H1 (cell line): ENCODE measurements at regions not wholly inside any gene's neighbourhood (a gene's known extent, or its start where the extent isn't known, plus 50 kb on each side); places are given as distances from the start of the nearest gene placed in this dataset.

Source experiments
- CTCF ChIA-PET: fragments of 300-600 bp; sonication (Branson Sonifier 250); formaldehyde crosslinking; loops from one replicate; lab custom pipeline; 2021; ENCODE audit not compliant: partially characterized antibody; lab: Charles Lee
- POLR2A ChIA-PET: fragments of 300-600 bp; sonication (Branson Sonifier 250); formaldehyde crosslinking; loops from one replicate; lab custom pipeline; 2021; ENCODE audit warnings: inconsistent platforms; ENCODE audit not compliant: partially characterized antibody; lab: Charles Lee
- DNase-seq, 2 experiments: peaks; one replicate each; pipeline versions ENCODE4 v3.0.0 to v3.0.0-alpha.2; 2010 to 2022; ENCODE audit warnings: low spot score in 2 of 2, low read depth in 1 of 2, mixed read lengths in 1 of 2
- FAIRE-seq: peaks from 2 replicates; lab custom pipeline; 2011; peaks lifted over from hg19 to GRCh38; lab: Jason Lieb, UNC
- H2AFZ ChIP-seq: 2 replicates; pipeline ENCODE4 v1.8.1; 2012; ENCODE audit warnings: low read length, inconsistent platforms
- H2AK5ac ChIP-seq: 2 replicates; pipeline ENCODE4 v1.6.1; 2013; ENCODE audit warnings: low read depth, low read length
- H2BK120ac ChIP-seq: replicated peaks from 2 replicates; pipeline ENCODE3; 2013; ENCODE audit warnings: low read depth, low read length, inconsistent platforms
- H2BK12ac ChIP-seq: 2 replicates; pipeline ENCODE4 v1.6.1; 2013; ENCODE audit warnings: low read depth, low read length
- H2BK15ac ChIP-seq: 2 replicates; pipeline ENCODE4 v1.6.1; 2013; ENCODE audit warnings: low read length
- H2BK20ac ChIP-seq: 2 replicates; pipeline ENCODE4 v1.6.1; 2013; ENCODE audit warnings: low read length
- H2BK5ac ChIP-seq: 2 replicates; pipeline ENCODE4 v1.6.1; 2013; ENCODE audit warnings: low read depth, low read length
- H3K14ac ChIP-seq: 2 replicates; pipeline ENCODE4 v1.6.1; 2013; ENCODE audit warnings: inconsistent platforms; ENCODE audit not compliant: insufficient read length
- H3K18ac ChIP-seq: 2 replicates; pipeline ENCODE4 v1.6.1; 2013; ENCODE audit warnings: low read length; ENCODE audit errors: extremely low read depth
- H3K23ac ChIP-seq: 2 replicates; pipeline ENCODE4 v1.6.1; 2013; ENCODE audit warnings: inconsistent platforms; ENCODE audit not compliant: insufficient read length
- H3K23me2 ChIP-seq: 2 replicates; pipeline ENCODE4 v1.6.1; 2013; ENCODE audit warnings: low read depth, low read length
- H3K27ac ChIP-seq: 2 replicates; pipeline ENCODE4 v1.6.1; 2011; ENCODE audit warnings: low read depth, low read length, inconsistent platforms
- H3K27me3 ChIP-seq, 4 experiments: replicated peaks in 1 of 4; 1 replicate in 1 of 4; 2 replicates in 3 of 4; pipeline versions ENCODE4 v1.6.1 to v1.8.1; 2011 to 2013; ENCODE audit warnings: low read length in 3 of 4, mild to moderate bottlenecking in 3 of 4, inconsistent platforms in 2 of 4, mixed read lengths in 2 of 4, moderate library complexity in 1 of 4; ENCODE audit not compliant: control insufficient read depth in 3 of 4, insufficient read depth in 3 of 4; ENCODE audit errors: extremely low read depth in 1 of 4
- H3K36me3 ChIP-seq, 4 experiments: 2 replicates each; pipeline versions ENCODE4 v1.6.1 to v1.8.1; 2011 to 2013; ENCODE audit warnings: mild to moderate bottlenecking in 4 of 4, low read length in 3 of 4, moderate library complexity in 2 of 4, control low read depth in 1 of 4, inconsistent platforms in 1 of 4; ENCODE audit not compliant: insufficient read depth in 4 of 4, control insufficient read depth in 2 of 4
- H3K4ac ChIP-seq: replicated peaks from 2 replicates; pipeline ENCODE3; 2013; ENCODE audit warnings: low read length, low read depth, mixed read lengths, inconsistent platforms; ENCODE audit not compliant: insufficient read length
- H3K4me1 ChIP-seq, 4 experiments: replicated peaks in 1 of 4; 1 replicate in 1 of 4; 2 replicates in 3 of 4; pipeline versions ENCODE4 v1.6.1 to v1.8.1; 2011 to 2013; ENCODE audit warnings: low read length in 3 of 4, inconsistent platforms in 2 of 4, mixed read lengths in 1 of 4; ENCODE audit not compliant: insufficient read depth in 4 of 4, control insufficient read depth in 3 of 4
- H3K4me2 ChIP-seq, 2 experiments: 2 replicates each; pipeline versions ENCODE4 v1.6.1 to v1.8.1; 2011 to 2013; ENCODE audit warnings: low read depth in 2 of 2, low read length in 2 of 2, control low read depth in 1 of 2, inconsistent platforms in 1 of 2, mild to moderate bottlenecking in 1 of 2; ENCODE audit not compliant: insufficient read depth in 1 of 2
- H3K4me3 ChIP-seq, 4 experiments: fragments of 200-600, 300-600 bp in 1 of 4; sonication (generic), shearing (Covaris generic), sonication (Bioruptor Twin) in 1 of 4; 2 replicates each; pipeline versions ENCODE4 v1.5.1 to v1.8.1; 2011 to 2016; ENCODE audit warnings: low read length in 4 of 4, low read depth in 3 of 4, control low read depth in 2 of 4, inconsistent platforms in 2 of 4, mild to moderate bottlenecking in 2 of 4, mixed read lengths in 1 of 4, moderate library complexity in 1 of 4; ENCODE audit not compliant: insufficient read depth in 2 of 4; ENCODE audit errors: extremely low read depth in 1 of 4
- H3K56ac ChIP-seq: replicated peaks from 2 replicates; pipeline ENCODE3; 2013; ENCODE audit warnings: low read depth, mild to moderate bottlenecking, mixed read lengths, low read length, inconsistent platforms; ENCODE audit not compliant: insufficient read length
- H3K79me1 ChIP-seq: 2 replicates; pipeline ENCODE4 v1.6.1; 2013; ENCODE audit warnings: low read depth, low read length, control low read depth
- H3K79me2 ChIP-seq, 2 experiments: 2 replicates each; pipeline versions ENCODE4 v1.6.1 to v1.8.1; 2012 to 2013; ENCODE audit warnings: low read length in 2 of 2, mild to moderate bottlenecking in 2 of 2, inconsistent platforms in 1 of 2; ENCODE audit not compliant: insufficient read depth in 2 of 2, control insufficient read depth in 1 of 2
- H3K9ac ChIP-seq, 4 experiments: replicated peaks in 1 of 4; 1 replicate in 1 of 4; 2 replicates in 3 of 4; pipeline versions ENCODE4 v1.6.1 to v1.8.1; 2011 to 2013; ENCODE audit warnings: low read depth in 3 of 4, low read length in 3 of 4, control low read depth in 2 of 4, mild to moderate bottlenecking in 2 of 4, moderate library complexity in 2 of 4, inconsistent platforms in 1 of 4; ENCODE audit errors: extremely low read depth in 1 of 4
- H3K9me3 ChIP-seq, 2 experiments: 2 replicates each; pipeline versions ENCODE4 v1.6.1 to v1.8.1; 2012 to 2013; ENCODE audit warnings: mild to moderate bottlenecking in 2 of 2, moderate library complexity in 2 of 2, control low read depth in 1 of 2, inconsistent platforms in 1 of 2, low read depth in 1 of 2, low read length in 1 of 2, mixed read lengths in 1 of 2; ENCODE audit not compliant: insufficient read depth in 2 of 2
- H4K20me1 ChIP-seq, 2 experiments: replicated peaks in 1 of 2; 2 replicates each; pipeline versions ENCODE3 to v1.8.1; 2011 to 2013; ENCODE audit warnings: inconsistent platforms in 2 of 2, low read length in 2 of 2, mild to moderate bottlenecking in 1 of 2; ENCODE audit not compliant: insufficient read depth in 2 of 2, control insufficient read depth in 1 of 2
- H4K5ac ChIP-seq: 2 replicates; pipeline ENCODE4 v1.6.1; 2013; ENCODE audit warnings: low read length, low read depth, mixed read lengths, inconsistent platforms; ENCODE audit not compliant: insufficient read length
- H4K8ac ChIP-seq: 2 replicates; pipeline ENCODE4 v1.8.0; 2013; ENCODE audit warnings: mild to moderate bottlenecking, moderate library complexity, low read length, inconsistent platforms; ENCODE audit not compliant: insufficient read depth; ENCODE audit errors: extremely low read depth
- H4K91ac ChIP-seq: replicated peaks from 2 replicates; pipeline ENCODE3; 2013; ENCODE audit warnings: low read length, mixed read lengths, inconsistent platforms; ENCODE audit not compliant: insufficient read length
- ASH2L ChIP-seq: fragments of 200-600, 300-600 bp; sonication (generic); IDR thresholded peaks from one replicate; pipeline ENCODE4 v1.7.1; 2017; ENCODE audit warnings: low read length
- BRCA1 ChIP-seq: IDR thresholded peaks from 2 replicates; pipeline ENCODE4 v1.6.1; 2012; ENCODE audit warnings: low read depth, low read length, improper control_type of control experiment
- CBX8 ChIP-seq: fragments of 300-800, 300-1000 bp; sonication (generic); IDR thresholded peaks from 2 replicates; pipeline ENCODE4 v1.7.1; 2016; ENCODE audit warnings: low read depth, low read length, borderline replicate concordance
- CHD1 ChIP-seq: IDR thresholded peaks from 2 replicates; pipeline ENCODE4 v1.6.1; 2012; ENCODE audit warnings: low read depth, low read length, improper control_type of control experiment
- EP300 ChIP-seq, 2 experiments: IDR thresholded peaks; 1 replicate in 1 of 2; 2 replicates in 1 of 2; pipeline ENCODE4 v1.6.1; 2011 to 2012; ENCODE audit warnings: low read depth in 2 of 2, low read length in 2 of 2, mild to moderate bottlenecking in 2 of 2, borderline replicate concordance in 1 of 2, inconsistent platforms in 1 of 2, moderate library complexity in 1 of 2
- GTF2F1 ChIP-seq: IDR thresholded peaks from 2 replicates; pipeline ENCODE4 v1.6.1; 2012; ENCODE audit warnings: low read depth, low read length, improper control_type of control experiment, borderline replicate concordance
- KDM5A ChIP-seq: fragments of 200-600 bp; IDR thresholded peaks from 2 replicates; pipeline ENCODE4 v1.7.1; 2012; ENCODE audit warnings: mild to moderate bottlenecking, low read length, inconsistent platforms, mixed read lengths
- MAFK ChIP-seq: IDR thresholded peaks from 2 replicates; pipeline ENCODE4 v1.6.1; 2012; ENCODE audit warnings: low read depth, mild to moderate bottlenecking, improper control_type of control experiment, low read length
- PHF8 ChIP-seq: fragments of 200-600 bp; sonication (generic); conservative IDR thresholded peaks from 2 replicates; pipeline ENCODE4 v1.7.1; 2012; ENCODE audit warnings: low read depth, mild to moderate bottlenecking, inconsistent platforms, low read length, moderate library complexity
- POLR2A ChIP-seq, 2 experiments: IDR thresholded peaks; 1 replicate in 1 of 2; 2 replicates in 1 of 2; pipeline ENCODE4 v1.6.1; 2011; ENCODE audit warnings: low read depth in 2 of 2, low read length in 2 of 2, mild to moderate bottlenecking in 2 of 2; ENCODE audit errors: control extremely low read depth in 1 of 2
- POLR2AphosphoS5 ChIP-seq: IDR thresholded peaks from 2 replicates; pipeline ENCODE4 v1.6.1; 2011; ENCODE audit warnings: low read depth, low read length
- POU5F1 ChIP-seq: IDR thresholded peaks from 2 replicates; pipeline ENCODE4 v1.6.1; 2011; ENCODE audit warnings: low read depth, mild to moderate bottlenecking, low read length, moderate library complexity
- RBBP5 ChIP-seq: IDR thresholded peaks from 2 replicates; pipeline ENCODE4 v1.7.1; 2012; ENCODE audit warnings: low read depth, mild to moderate bottlenecking, inconsistent platforms, low read length, moderate library complexity, borderline replicate concordance
- SAP30 ChIP-seq: fragments of 300-600 bp; sonication (generic); IDR thresholded peaks from 2 replicates; pipeline ENCODE4 v1.7.1; 2012; ENCODE audit warnings: low read length, moderate library complexity, mild to moderate bottlenecking, inconsistent platforms; ENCODE audit not compliant: insufficient read depth, insufficient replicate concordance
- WGBS, 2 experiments: shearing (Covaris generic) in 1 of 2; methylation state at CpG; one replicate each; pipeline versions ENCODE4 v1.1.6 to v1.1.7; 2013 to 2015; ENCODE audit warnings: low lambda C conversion rate in 2 of 2, mixed read lengths in 2 of 2, inconsistent platforms in 1 of 2, low coverage in 1 of 2, missing lambda C conversion rate in 1 of 2; ENCODE audit not compliant: insufficient replicate concordance in 2 of 2, insufficient coverage in 1 of 2, insufficient read length in 1 of 2; ENCODE audit errors: extremely low coverage in 1 of 2, missing lambda C conversion rate in 1 of 2; 5-methylcytosine and 5-hydroxymethylcytosine counted together

GRCh38 chr6:21455071-21455470 is 138.5 kb upstream of the SOX4 start:
- H3K36me3 ChIP-seq, result no peaks in the 10 kb centered on the region
- ChIA-PET CTCF (no interaction called here), POLR2A (no interaction called here)
- no peak for FAIRE-seq
- H3K9me3 ChIP-seq, result no peaks in the 10 kb centered on the region
- H3K23me2 ChIP-seq, result no peaks in the 10 kb centered on the region
- DNase-seq, result no peak
- no peak overlapping the region for H3K14ac ChIP-seq
- no peak overlapping the region for H2BK120ac ChIP-seq
- no peaks in the 10 kb centered on the region for H3K27me3 ChIP-seq
- H2BK5ac ChIP-seq, result no peak overlapping the region
- no peak overlapping the region for H2BK15ac ChIP-seq
- H2BK12ac ChIP-seq, result no peak overlapping the region
- H2BK20ac ChIP-seq, result no peak overlapping the region
- H3K4me3 ChIP-seq, result no peak overlapping the region
- no peak overlapping the region for H4K5ac ChIP-seq
- H3K79me2 ChIP-seq, result no peaks in the 10 kb centered on the region
- H3K9ac ChIP-seq, result no peak overlapping the region
- no peak overlapping the region for H3K56ac ChIP-seq
- no peak overlapping the region for H4K8ac ChIP-seq
- no peak overlapping the region for H3K27ac ChIP-seq
- H4K91ac ChIP-seq, result no peak overlapping the region
- no peak overlapping the region for H2AFZ ChIP-seq
- H3K18ac ChIP-seq, result no peak overlapping the region
- no peaks in the 10 kb centered on the region for H4K20me1 ChIP-seq
- no peak overlapping the region for H3K4me2 ChIP-seq
- H3K23ac ChIP-seq, result no peak overlapping the region
- WGBS, 2 experiments, result 88% methylated on average over 6 of the region's 6 CpGs; no CpG with 5 or more reads in 1 of the 2 experiments
- H3K4ac ChIP-seq, result no peak overlapping the region
- H3K4me1 ChIP-seq, result no peaks in the 10 kb centered on the region
- H2AK5ac ChIP-seq, result no peak overlapping the region
- H3K79me1 ChIP-seq, result no peaks in the 10 kb centered on the region
- TF ChIP-seq ASH2L (no peak), EP300 (IDR thresholded peaks at IDR 0.05; ENCODE audit: borderline replicate concordance in 1 of 2, low read depth in 2 of 2, low read length in 2 of 2) (no peak), GTF2F1 (no peak), RBBP5 (no peak), BRCA1 (no peak), MAFK (no peak), POLR2AphosphoS5 (no peak), CBX8 (no peak), POLR2A (IDR thresholded peaks at IDR 0.05; ENCODE audit: control extremely low read depth in 1 of 2, low read depth in 2 of 2, low read length in 2 of 2) (no peak), CHD1 (no peak), SAP30 (no peak), POU5F1 (no peak), PHF8 (no peak), KDM5A (no peak)
